Body of pancreas (tissue), 4 donors: ENCODE measurements at regions not wholly inside any gene's neighbourhood (a gene's known extent, or its start where the extent isn't known, plus 50 kb on each side); places are given as distances from the start of the nearest gene placed in this dataset.

Source experiments
- CTCF ChIP-seq, 7 experiments: fragments of 450-650 bp in 4 of 7; fragments of 200-600 bp in 3 of 7; sonication (generic) in 3 of 7; IDR thresholded peaks; one replicate each; pipeline ENCODE4 v1.5.1; 2016 to 2019; ENCODE audit warnings: antibody characterized with exemption in 7 of 7
- POLR2A ChIP-seq, 3 donors: fragments of 450-650 bp; IDR thresholded peaks; one replicate each; pipeline ENCODE4 v1.6.1; 2016; ENCODE audit warnings: antibody characterized with exemption in 3 of 3, mild to moderate bottlenecking in 2 of 3

GRCh38 chr13:91292630-91293221, 54.8 kb upstream of the MIR17HG start:
- TF ChIP-seq CTCF (IDR thresholded peaks at IDR 0.05) (no peak), POLR2A (IDR thresholded peaks at IDR 0.05) (no peak)
